ENCODE measurements at regions not wholly inside any gene's neighbourhood (a gene's known extent, or its start where the extent isn't known, plus 50 kb on each side); places are given as distances from the start of the nearest gene placed in this dataset.

GRCh38 chr2:2633017-2633416, 301.9 kb upstream of the MYT1L start:
- Histone ChIP-seq H3K4me1 (ENCODE audit: insufficient read depth) (no peaks in the 10 kb centered on the region), H3K36me3 (ENCODE audit: insufficient read depth) (no peaks in the 10 kb centered on the region), H3K4me3 (ENCODE audit: low read depth, low read length) (no peak overlapping the region), H3K27ac (ENCODE audit: low read depth) (no peak overlapping the region)
- WGBS, result 58% methylated on average over 8 of the region's 8 CpGs
- no peak for DNase-seq (ENCODE audit: extremely low spot score)

- Histone ChIP-seq H3K27ac (ENCODE audit: low read depth) (no peak overlapping the region), H3K36me3 (ENCODE audit: insufficient read depth) (no peaks in the 10 kb centered on the region), H3K4me1 (ENCODE audit: insufficient read depth) (no peaks in the 10 kb centered on the region), H3K4me3 (ENCODE audit: low read depth, low read length) (no peak overlapping the region)
- DNase-seq (ENCODE audit: extremely low spot score), result no peak
- 69% methylated on average over 6 of the region's 6 CpGs for WGBS
These were observed 292.9 kb upstream of the MYT1L start for GRCh38 chr2:2623939-2624338.

- no peaks in the 10 kb centered on the region for H3K36me3 ChIP-seq (ENCODE audit: insufficient read depth)
- no peak overlapping the region for H3K27ac ChIP-seq (ENCODE audit: low read depth)
- WGBS, result 87% methylated on average over 8 of the region's 8 CpGs
- no peak overlapping the region for H3K4me3 ChIP-seq (ENCODE audit: low read depth, low read length)
- H3K4me1 ChIP-seq (ENCODE audit: insufficient read depth), result no peaks in the 10 kb centered on the region
- no peak for DNase-seq (ENCODE audit: extremely low spot score)
These were observed 290.8 kb upstream of the MYT1L start for GRCh38 chr2:2621855-2622254.

GRCh38 chr2:2620604-2621003, 289.5 kb upstream of the MYT1L start:
- H3K36me3 ChIP-seq (ENCODE audit: insufficient read depth), result no peaks in the 10 kb centered on the region
- DNase-seq (ENCODE audit: extremely low spot score), result no peak
- H3K27ac ChIP-seq (ENCODE audit: low read depth), result no peak overlapping the region
- WGBS, result 65% methylated on average over 7 of the region's 7 CpGs
- no peaks in the 10 kb centered on the region for H3K4me1 ChIP-seq (ENCODE audit: insufficient read depth)
- no peak overlapping the region for H3K4me3 ChIP-seq (ENCODE audit: low read depth, low read length)

- no peak for DNase-seq (ENCODE audit: extremely low spot score)
- WGBS, result 89% methylated on average over 8 of the region's 8 CpGs
- H3K27ac ChIP-seq (ENCODE audit: low read depth), result no peak overlapping the region
- H3K36me3 ChIP-seq (ENCODE audit: insufficient read depth), result no peaks in the 10 kb centered on the region
- H3K4me1 ChIP-seq (ENCODE audit: insufficient read depth), result no peaks in the 10 kb centered on the region
- H3K4me3 ChIP-seq (ENCODE audit: low read depth, low read length), result no peak overlapping the region
These were observed 288.9 kb upstream of the MYT1L start for GRCh38 chr2:2619995-2620394.

GRCh38 chr2:2614452-2614851, 283.4 kb upstream of the MYT1L start:
- WGBS, result 48% methylated on average over 9 of the region's 9 CpGs
- Histone ChIP-seq H3K4me3 (ENCODE audit: low read depth, low read length) (no peak overlapping the region), H3K27ac (ENCODE audit: low read depth) (no peak overlapping the region), H3K36me3 (ENCODE audit: insufficient read depth) (no peaks in the 10 kb centered on the region), H3K4me1 (ENCODE audit: insufficient read depth) (no peaks in the 10 kb centered on the region)
- no peak for DNase-seq (ENCODE audit: extremely low spot score)

- Histone ChIP-seq H3K4me3 (ENCODE audit: low read depth, low read length) (peak overlapping the region; percentile 29), H3K36me3 (ENCODE audit: insufficient read depth) (no peaks in the 10 kb centered on the region), H3K27ac (ENCODE audit: low read depth) (no peak overlapping the region), H3K4me1 (ENCODE audit: insufficient read depth) (no peaks in the 10 kb centered on the region)
- 9% methylated on average over 34 of the region's 34 CpGs for WGBS
- peak; percentile 90 for DNase-seq (ENCODE audit: extremely low spot score)
These were observed 282.5 kb upstream of the MYT1L start for GRCh38 chr2:2613279-2614199.

GRCh38 chr2:2610751-2611150, 279.7 kb upstream of the MYT1L start:
- DNase-seq (ENCODE audit: extremely low spot score), result no peak
- Histone ChIP-seq H3K27ac (ENCODE audit: low read depth) (no peak overlapping the region), H3K36me3 (ENCODE audit: insufficient read depth) (no peaks in the 10 kb centered on the region), H3K4me1 (ENCODE audit: insufficient read depth) (no peaks in the 10 kb centered on the region), H3K4me3 (ENCODE audit: low read depth, low read length) (no peak overlapping the region)

GRCh38 chr2:2600366-2600765, 269.3 kb upstream of the MYT1L start:
- Histone ChIP-seq H3K4me1 (ENCODE audit: insufficient read depth) (no peaks in the 10 kb centered on the region), H3K36me3 (ENCODE audit: insufficient read depth) (no peaks in the 10 kb centered on the region), H3K27ac (ENCODE audit: low read depth) (no peak overlapping the region), H3K4me3 (ENCODE audit: low read depth, low read length) (no peak overlapping the region)
- no peak for DNase-seq (ENCODE audit: extremely low spot score)
- 29% methylated on average over 8 of the region's 8 CpGs for WGBS

- WGBS, result 90% methylated on average over 8 of the region's 8 CpGs
- no peak for DNase-seq (ENCODE audit: extremely low spot score)
- Histone ChIP-seq H3K36me3 (ENCODE audit: insufficient read depth) (no peaks in the 10 kb centered on the region), H3K4me1 (ENCODE audit: insufficient read depth) (no peaks in the 10 kb centered on the region), H3K4me3 (ENCODE audit: low read depth, low read length) (no peak overlapping the region), H3K27ac (ENCODE audit: low read depth) (no peak overlapping the region)
These were observed 268.4 kb upstream of the MYT1L start for GRCh38 chr2:2599441-2599840.

- Histone ChIP-seq H3K27ac (ENCODE audit: low read depth) (no peak overlapping the region), H3K4me3 (ENCODE audit: low read depth, low read length) (no peak overlapping the region), H3K4me1 (ENCODE audit: insufficient read depth) (no peaks in the 10 kb centered on the region), H3K36me3 (ENCODE audit: insufficient read depth) (no peaks in the 10 kb centered on the region)
- no peak for DNase-seq (ENCODE audit: extremely low spot score)
- WGBS, result 92% methylated on average over 2 of the region's 2 CpGs
These were observed 266.6 kb upstream of the MYT1L start for GRCh38 chr2:2597712-2598111.

GRCh38 chr2:2591542-2591940, 260.5 kb upstream of the MYT1L start:
- DNase-seq (ENCODE audit: extremely low spot score), result no peak
- 75% methylated on average over 6 of the region's 6 CpGs for WGBS
- H3K4me3 ChIP-seq (ENCODE audit: low read depth, low read length), result no peak overlapping the region
- H3K4me1 ChIP-seq (ENCODE audit: insufficient read depth), result no peaks in the 10 kb centered on the region
- no peak overlapping the region for H3K27ac ChIP-seq (ENCODE audit: low read depth)
- H3K36me3 ChIP-seq (ENCODE audit: insufficient read depth), result no peaks in the 10 kb centered on the region

GRCh38 chr2:2590841-2591541, 259.9 kb upstream of the MYT1L start:
- Histone ChIP-seq H3K4me1 (ENCODE audit: insufficient read depth) (no peaks in the 10 kb centered on the region), H3K4me3 (ENCODE audit: low read depth, low read length) (no peak overlapping the region), H3K36me3 (ENCODE audit: insufficient read depth) (no peaks in the 10 kb centered on the region), H3K27ac (ENCODE audit: low read depth) (no peak overlapping the region)
- DNase-seq (ENCODE audit: extremely low spot score), result no peak
- WGBS, result 41% methylated on average over 4 of the region's 4 CpGs

GRCh38 chr2:2590141-2590540, 259.1 kb upstream of the MYT1L start:
- no peak for DNase-seq (ENCODE audit: extremely low spot score)
- Histone ChIP-seq H3K27ac (ENCODE audit: low read depth) (no peak overlapping the region), H3K4me3 (ENCODE audit: low read depth, low read length) (no peak overlapping the region), H3K36me3 (ENCODE audit: insufficient read depth) (no peaks in the 10 kb centered on the region), H3K4me1 (ENCODE audit: insufficient read depth) (no peaks in the 10 kb centered on the region)
- WGBS, result 91% methylated on average over 1 of the region's 1 CpG
